ENCODE measurements at regions not wholly inside any gene's neighbourhood (a gene's known extent, or its start where the extent isn't known, plus 50 kb on each side); places are given as distances from the start of the nearest gene placed in this dataset.

GRCh38 chr11:76266286-76267100, 60.2 kb upstream of the WNT11 start:
- no peak for TF ChIP-seq REST (IDR thresholded peaks at IDR 0.05; ENCODE audit: insufficient read depth in 1 of 2, low read depth in 2 of 2, low read length in 1 of 2)
- no peak for TF ChIP-seq CTCF (IDR thresholded peaks at IDR 0.05)
